HL-60/S4 treated with retinoic acid at 250 ng/mL for 4 days and 3 days (cell line): ENCODE measurements at regions not wholly inside any gene's neighbourhood (a gene's known extent, or its start where the extent isn't known, plus 50 kb on each side); places are given as distances from the start of the nearest gene placed in this dataset.

Experiments used
- in situ Hi-C: fragments of 300-500 bp; cut with MboI; formaldehyde crosslinking; loops from 2 replicates; pipeline ENCODE4 v1.7.0; 2022; ENCODE audit warnings: low sequenced_read_pairs

- in situ Hi-C loops, result loop anchor here (25.0 kb wide), 1 partner anchor 499 kb away; no protein-coding TSS in a partner anchor
Measured at GRCh38 chr6:25061289-25061936, 125.7 kb upstream of the RIPOR2 start.

- in situ Hi-C loops, result loop anchor here (25.0 kb wide), 1 partner anchor 500 kb away; no protein-coding TSS in a partner anchor
Measured at GRCh38 chr6:25062070-25062811, 126.5 kb upstream of the RIPOR2 start.

GRCh38 chr6:25064006-25064405 is 128.2 kb upstream of the RIPOR2 start:
- in situ Hi-C loops, result loop anchor here (25.0 kb wide), 1 partner anchor 502 kb away; no protein-coding TSS in a partner anchor

- in situ Hi-C loops, result loop anchor here (25.0 kb wide), 1 partner anchor 503 kb away; no protein-coding TSS in a partner anchor
Measured at GRCh38 chr6:25065666-25066065, 129.9 kb upstream of the RIPOR2 start.

GRCh38 chr6:25066593-25066992 is 130.8 kb upstream of the RIPOR2 start:
- in situ Hi-C loops, result loop anchor here (25.0 kb wide), 1 partner anchor 504 kb away; no protein-coding TSS in a partner anchor

- in situ Hi-C loops, result loop anchor here (25.0 kb wide), 1 partner anchor 507 kb away; no protein-coding TSS in a partner anchor
Measured at GRCh38 chr6:25068866-25069265, 133.1 kb upstream of the RIPOR2 start.

- in situ Hi-C loops, result loop anchor here (25.0 kb wide), 1 partner anchor 508 kb away; no protein-coding TSS in a partner anchor
Measured at GRCh38 chr6:25070547-25071366, 135.0 kb upstream of the RIPOR2 start.

GRCh38 chr6:25078141-25078540 is 142.4 kb upstream of the RIPOR2 start:
- in situ Hi-C loops, result no loop called here

- in situ Hi-C loops, result no loop called here
Measured at GRCh38 chr6:25083784-25084507, 148.2 kb upstream of the RIPOR2 start.

- in situ Hi-C loops, result no loop called here
Measured at GRCh38 chr6:25084508-25084833, 148.7 kb upstream of the RIPOR2 start.

GRCh38 chr6:25085756-25086155 is 150.0 kb upstream of the RIPOR2 start:
- in situ Hi-C loops, result no loop called here

- in situ Hi-C loops, result no loop called here
Measured at GRCh38 chr6:25086500-25087091, 150.8 kb upstream of the RIPOR2 start.

GRCh38 chr6:25088513-25088912 is 152.8 kb upstream of the RIPOR2 start:
- in situ Hi-C loops, result no loop called here

- in situ Hi-C loops, result no loop called here
Measured at GRCh38 chr6:25089442-25089841, 153.7 kb upstream of the RIPOR2 start.

- in situ Hi-C loops, result no loop called here
Measured at GRCh38 chr6:25094726-25095125, 159.0 kb upstream of the RIPOR2 start.

GRCh38 chr6:25100288-25100687 is 164.5 kb upstream of the RIPOR2 start:
- in situ Hi-C loops, result no loop called here

- in situ Hi-C loops, result no loop called here
Measured at GRCh38 chr6:25103603-25104002, 167.8 kb upstream of the RIPOR2 start.

GRCh38 chr6:25105070-25105925 is 169.5 kb upstream of the RIPOR2 start:
- in situ Hi-C loops, result no loop called here

- in situ Hi-C loops, result no loop called here
Measured at GRCh38 chr6:25107218-25107617, 171.5 kb upstream of the RIPOR2 start.
